ENCODE measurements at regions not wholly inside any gene's neighbourhood (a gene's known extent, or its start where the extent isn't known, plus 50 kb on each side); places are given as distances from the start of the nearest gene placed in this dataset.

DNA sequence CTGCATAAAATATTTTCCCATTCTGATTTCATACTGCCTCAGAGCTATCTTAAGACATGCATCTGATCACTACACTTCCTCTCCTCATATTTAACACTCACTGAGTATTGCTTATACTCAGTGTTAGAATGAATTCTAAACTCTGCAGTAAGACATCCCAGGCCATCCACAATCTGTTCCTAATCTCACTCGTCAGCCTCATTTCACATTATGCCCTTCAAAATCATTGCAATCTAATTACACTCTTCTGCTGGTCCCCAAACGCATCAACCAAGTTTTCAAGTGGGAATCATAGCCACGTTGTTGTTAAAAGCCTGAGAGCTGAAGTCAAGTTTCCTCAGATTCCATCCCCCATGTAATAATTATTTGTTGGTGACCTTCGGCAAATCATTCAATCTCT lies 1177.9 kb downstream of the ARAP2 start:
- TF ChIP-seq, protein P1, sequence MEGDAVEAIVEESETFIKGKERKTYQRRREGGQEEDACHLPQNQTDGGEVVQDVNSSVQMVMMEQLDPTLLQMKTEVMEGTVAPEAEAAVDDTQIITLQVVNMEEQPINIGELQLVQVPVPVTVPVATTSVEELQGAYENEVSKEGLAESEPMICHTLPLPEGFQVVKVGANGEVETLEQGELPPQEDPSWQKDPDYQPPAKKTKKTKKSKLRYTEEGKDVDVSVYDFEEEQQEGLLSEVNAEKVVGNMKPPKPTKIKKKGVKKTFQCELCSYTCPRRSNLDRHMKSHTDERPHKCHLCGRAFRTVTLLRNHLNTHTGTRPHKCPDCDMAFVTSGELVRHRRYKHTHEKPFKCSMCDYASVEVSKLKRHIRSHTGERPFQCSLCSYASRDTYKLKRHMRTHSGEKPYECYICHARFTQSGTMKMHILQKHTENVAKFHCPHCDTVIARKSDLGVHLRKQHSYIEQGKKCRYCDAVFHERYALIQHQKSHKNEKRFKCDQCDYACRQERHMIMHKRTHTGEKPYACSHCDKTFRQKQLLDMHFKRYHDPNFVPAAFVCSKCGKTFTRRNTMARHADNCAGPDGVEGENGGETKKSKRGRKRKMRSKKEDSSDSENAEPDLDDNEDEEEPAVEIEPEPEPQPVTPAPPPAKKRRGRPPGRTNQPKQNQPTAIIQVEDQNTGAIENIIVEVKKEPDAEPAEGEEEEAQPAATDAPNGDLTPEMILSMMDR (IDR thresholded peaks at IDR 0.05), result no peak
- TF ChIP-seq EZH2 (IDR thresholded peaks at IDR 0.05), result no peak
- TF ChIP-seq EZH2phosphoT487 (IDR thresholded peaks at IDR 0.05), result no peak
- Mint-ChIP-seq H3K4me1 (no peaks in the 10 kb centered on the region), H3K27ac (no peak overlapping the region), H3K9me3 (no peaks in the 10 kb centered on the region), H3K4me3 (no peak overlapping the region), H3K36me3 (no peaks in the 10 kb centered on the region), H3K27me3 (ENCODE audit: insufficient read depth, low read depth) (no peaks in the 10 kb centered on the region)
- DNase-seq (ENCODE audit: low spot score), result no peak
- Histone ChIP-seq H3K4me1 (no peaks in the 10 kb centered on the region), H3K79me2 (ENCODE audit: low read depth) (no peaks in the 10 kb centered on the region), H3K9me3 (ENCODE audit: low read depth) (no peaks in the 10 kb centered on the region), H3F3A (ENCODE audit: low read depth) (no peaks in the 10 kb centered on the region), H3K9ac (no peak overlapping the region), H4K20me1 (ENCODE audit: low read depth) (no peaks in the 10 kb centered on the region), H2AFZ (replicated peaks) (no peak overlapping the region), H3K27me3 (no peaks in the 10 kb centered on the region), H3K27ac (no peak overlapping the region), H3K4me3 (no peak overlapping the region), H3K36me3 (no peaks in the 10 kb centered on the region), H3K4me2 (no peak overlapping the region)

DNA sequence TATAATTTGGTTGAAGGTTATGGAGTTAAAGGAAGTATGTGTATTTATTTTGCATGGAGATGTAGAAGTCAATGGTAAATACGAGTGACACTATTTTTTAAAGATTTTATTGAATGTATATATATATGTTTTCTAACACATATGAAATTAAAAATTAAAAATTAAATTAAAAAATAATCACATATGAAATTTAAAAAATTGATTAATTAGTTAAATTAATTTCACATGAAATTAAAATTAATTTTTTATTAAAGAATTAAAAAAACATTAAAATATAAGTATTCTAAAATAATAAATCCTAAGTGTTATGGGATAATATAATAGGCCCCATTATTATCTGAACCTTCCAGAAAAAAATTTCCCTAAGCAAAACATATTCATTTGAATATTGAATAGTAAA lies 1163.5 kb downstream of the ARAP2 start:
- Histone ChIP-seq H3K79me2 (ENCODE audit: low read depth) (no peaks in the 10 kb centered on the region), H4K20me1 (ENCODE audit: low read depth) (no peaks in the 10 kb centered on the region), H3K27me3 (no peaks in the 10 kb centered on the region), H3K27ac (no peak overlapping the region), H3K4me1 (no peaks in the 10 kb centered on the region), H3K4me2 (no peak overlapping the region), H3K9me3 (ENCODE audit: low read depth) (no peaks in the 10 kb centered on the region), H3K36me3 (no peaks in the 10 kb centered on the region), H3K9ac (no peak overlapping the region), H2AFZ (replicated peaks) (no peak overlapping the region), H3K4me3 (no peak overlapping the region), H3F3A (ENCODE audit: low read depth) (no peaks in the 10 kb centered on the region)
- DNase-seq (ENCODE audit: low spot score), result no peak
- peaks cover 3% of the 10 kb centered on the region for H3K27me3 Mint-ChIP-seq (ENCODE audit: insufficient read depth, low read depth)
- no peak overlapping the region for H3K27ac Mint-ChIP-seq
- no peaks in the 10 kb centered on the region for H3K9me3 Mint-ChIP-seq
- H3K4me3 Mint-ChIP-seq, result no peak overlapping the region
- H3K36me3 Mint-ChIP-seq, result no peaks in the 10 kb centered on the region
- TF ChIP-seq, protein P1 (IDR thresholded peaks at IDR 0.05), result no peak
- no peak for TF ChIP-seq EZH2phosphoT487 (IDR thresholded peaks at IDR 0.05)
- no peak for TF ChIP-seq EZH2 (IDR thresholded peaks at IDR 0.05)
- no peaks in the 10 kb centered on the region for H3K4me1 Mint-ChIP-seq

DNA sequence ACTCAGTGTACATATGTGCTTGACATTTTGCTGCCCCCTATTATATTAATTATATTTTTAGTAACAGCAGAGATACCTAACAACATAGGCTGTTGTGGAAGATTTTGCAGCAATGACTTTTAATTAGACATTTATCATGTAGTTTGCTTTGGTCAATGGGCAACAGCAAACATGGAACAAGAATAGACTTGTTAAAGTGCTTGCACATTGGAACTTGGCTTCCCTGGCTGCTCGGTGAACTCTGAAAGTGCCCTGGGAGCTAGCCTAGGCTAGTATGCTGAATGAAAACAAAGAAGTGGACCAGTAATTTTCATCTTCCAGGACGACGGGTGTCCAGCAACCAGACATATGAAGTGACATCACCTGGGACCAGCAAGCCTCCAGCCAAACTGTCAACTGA lies 1157.1 kb downstream of the ARAP2 start:
- Histone ChIP-seq H3K9me3 (ENCODE audit: low read depth) (no peaks in the 10 kb centered on the region), H3K36me3 (no peaks in the 10 kb centered on the region), H2AFZ (replicated peaks) (no peak overlapping the region), H3K27me3 (no peaks in the 10 kb centered on the region), H3K27ac (no peak overlapping the region), H3K4me1 (no peaks in the 10 kb centered on the region), H3K9ac (no peak overlapping the region), H3K4me2 (no peak overlapping the region), H4K20me1 (ENCODE audit: low read depth) (no peaks in the 10 kb centered on the region), H3F3A (ENCODE audit: low read depth) (no peaks in the 10 kb centered on the region), H3K79me2 (ENCODE audit: low read depth) (no peaks in the 10 kb centered on the region), H3K4me3 (no peak overlapping the region)
- no peak for DNase-seq (ENCODE audit: low spot score)
- TF ChIP-seq EZH2phosphoT487 (IDR thresholded peaks at IDR 0.05), result no peak
- TF ChIP-seq, protein P1 (IDR thresholded peaks at IDR 0.05), result no peak
- no peak for TF ChIP-seq EZH2 (IDR thresholded peaks at IDR 0.05)
- H3K27ac Mint-ChIP-seq, result no peak overlapping the region
- no peaks in the 10 kb centered on the region for H3K4me1 Mint-ChIP-seq
- no peak overlapping the region for H3K4me3 Mint-ChIP-seq
- H3K36me3 Mint-ChIP-seq, result no peaks in the 10 kb centered on the region
- H3K27me3 Mint-ChIP-seq (ENCODE audit: insufficient read depth, low read depth), result no peaks in the 10 kb centered on the region
- no peaks in the 10 kb centered on the region for H3K9me3 Mint-ChIP-seq

DNA sequence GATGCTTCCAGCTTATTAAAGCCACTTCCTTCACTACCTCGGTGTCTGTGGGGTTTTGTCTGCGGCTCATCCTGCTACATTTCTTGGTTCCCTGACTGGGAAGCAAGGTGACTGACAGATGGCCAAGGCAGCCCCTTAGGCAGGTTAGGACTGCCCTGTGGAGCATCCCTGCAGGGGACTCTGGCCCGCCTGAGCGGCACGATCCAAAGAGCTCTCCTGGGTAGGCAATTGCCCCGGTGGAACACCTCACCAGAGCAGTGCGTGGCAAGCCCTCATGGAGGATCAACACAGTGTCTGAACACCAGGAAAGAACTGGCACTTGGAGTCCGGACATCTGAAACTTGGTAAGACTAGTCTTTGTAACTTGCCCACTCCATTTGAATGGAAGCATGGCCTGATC lies 1143.4 kb downstream of the ARAP2 start:
- Mint-ChIP-seq H3K36me3 (no peaks in the 10 kb centered on the region), H3K4me1 (peaks cover 4% of the 10 kb centered on the region), H3K9me3 (peaks cover 10% of the 10 kb centered on the region), H3K27ac (no peak overlapping the region), H3K4me3 (no peak overlapping the region), H3K27me3 (ENCODE audit: insufficient read depth, low read depth) (no peaks in the 10 kb centered on the region)
- Histone ChIP-seq H3K36me3 (no peaks in the 10 kb centered on the region), H3K4me3 (no peak overlapping the region), H3K9ac (no peak overlapping the region), H2AFZ (replicated peaks) (no peak overlapping the region), H3K4me2 (no peak overlapping the region), H3K79me2 (ENCODE audit: low read depth) (no peaks in the 10 kb centered on the region), H3F3A (ENCODE audit: low read depth) (no peaks in the 10 kb centered on the region), H4K20me1 (ENCODE audit: low read depth) (no peaks in the 10 kb centered on the region), H3K27me3 (no peaks in the 10 kb centered on the region), H3K4me1 (peaks cover 4% of the 10 kb centered on the region), H3K27ac (no peak overlapping the region), H3K9me3 (ENCODE audit: low read depth) (no peaks in the 10 kb centered on the region)
- DNase-seq (ENCODE audit: low spot score), result no peak
- no peak for TF ChIP-seq EZH2 (IDR thresholded peaks at IDR 0.05)
- TF ChIP-seq, protein P1 (IDR thresholded peaks at IDR 0.05), result no peak
- TF ChIP-seq EZH2phosphoT487 (IDR thresholded peaks at IDR 0.05), result no peak

Measured in neural progenitor cell (in vitro differentiated cells).